AG04450 (cell line): ENCODE measurements at regions not wholly inside any gene's neighbourhood (a gene's known extent, or its start where the extent isn't known, plus 50 kb on each side); places are given as distances from the start of the nearest gene placed in this dataset.

Source experiments
- CTCF ChIA-PET: fragments of 300-600, 350-600 bp; formaldehyde crosslinking; extraction: SDS; loops from one replicate; lab custom pipeline; 2022; ENCODE audit warnings: antibody characterized with exemption, inconsistent platforms; lab: Charles Lee
- POLR2A ChIA-PET: fragments of 350-600 bp; formaldehyde crosslinking; extraction: SDS; loops from one replicate; lab custom pipeline; 2021; ENCODE audit warnings: antibody characterized with exemption, inconsistent platforms; lab: Yijun Ruan, JAX
- DNase-seq: peaks from one replicate; pipeline ENCODE4 v3.0.0-alpha.2; 2011; ENCODE audit warnings: low read depth, low spot score
- H3K27ac ChIP-seq: one replicate; pipeline ENCODE4 v1.5.1; 2012; ENCODE audit warnings: low read depth, low read length, control low read depth
- H3K27me3 ChIP-seq: one replicate; pipeline ENCODE4 v1.6.0; 2012; ENCODE audit warnings: low read length; ENCODE audit not compliant: control insufficient read depth, insufficient read depth
- H3K4me3 ChIP-seq: 2 replicates; pipeline ENCODE4 v1.5.1; 2011; ENCODE audit warnings: mild to moderate bottlenecking, low read depth, low read length, control low read depth
- H3K9me3 ChIP-seq: 2 replicates; pipeline ENCODE4 v1.5.1; 2012; ENCODE audit warnings: low read length; ENCODE audit not compliant: control insufficient read depth, insufficient read depth
- CTCF ChIP-seq: IDR thresholded peaks from 2 replicates; pipeline ENCODE4 v1.5.1; 2011; ENCODE audit warnings: low read depth, low read length, control low read depth, inconsistent platforms

GRCh38 chr3:147793841-147794240 lies 384.7 kb downstream of the ZIC1 start:
- H3K27ac ChIP-seq: no peak overlapping the region
- H3K9me3 ChIP-seq: no peaks in the 10 kb centered on the region
- no peak overlapping the region for H3K4me3 ChIP-seq
- ChIA-PET CTCF (no interaction called here), POLR2A (no interaction called here)
- TF ChIP-seq CTCF: no peak
- DNase-seq: no peak
- H3K27me3 ChIP-seq: no peaks in the 10 kb centered on the region

- no peak for TF ChIP-seq CTCF
- H3K27me3 ChIP-seq: no peaks in the 10 kb centered on the region
- CTCF ChIA-PET: no interaction called here
- POLR2A ChIA-PET: no interaction called here
- no peaks in the 10 kb centered on the region for H3K9me3 ChIP-seq
- no peak overlapping the region for H3K4me3 ChIP-seq
- DNase-seq: no peak
- H3K27ac ChIP-seq: no peak overlapping the region
These were observed 385.4 kb downstream of the ZIC1 start for GRCh38 chr3:147794596-147794995.

GRCh38 chr3:147795418-147795817 lies 386.3 kb downstream of the ZIC1 start:
- Histone ChIP-seq H3K27me3 (no peaks in the 10 kb centered on the region), H3K4me3 (no peak overlapping the region), H3K27ac (no peak overlapping the region), H3K9me3 (no peaks in the 10 kb centered on the region)
- no peak for DNase-seq
- ChIA-PET CTCF (no interaction called here), POLR2A (no interaction called here)
- TF ChIP-seq CTCF: no peak

GRCh38 chr3:147797095-147797494 lies 387.9 kb downstream of the ZIC1 start:
- no peak for TF ChIP-seq CTCF
- no peaks in the 10 kb centered on the region for H3K9me3 ChIP-seq
- ChIA-PET CTCF (no interaction called here), POLR2A (no interaction called here)
- no peak overlapping the region for H3K4me3 ChIP-seq
- no peaks in the 10 kb centered on the region for H3K27me3 ChIP-seq
- no peak overlapping the region for H3K27ac ChIP-seq
- no peak for DNase-seq

GRCh38 chr3:147799601-147800000 lies 390.4 kb downstream of the ZIC1 start:
- no peak for TF ChIP-seq CTCF
- Histone ChIP-seq H3K9me3 (no peaks in the 10 kb centered on the region), H3K27me3 (no peaks in the 10 kb centered on the region), H3K27ac (no peak overlapping the region), H3K4me3 (no peak overlapping the region)
- POLR2A ChIA-PET: no interaction called here
- no peak for DNase-seq
- CTCF ChIA-PET: no interaction called here
